ENCODE measurements at regions not wholly inside any gene's neighbourhood (a gene's known extent, or its start where the extent isn't known, plus 50 kb on each side); places are given as distances from the start of the nearest gene placed in this dataset.

- TF ChIP-seq ZNF462 (CRISPR knock-in tag; IDR thresholded peaks at IDR 0.05), result no peak
These were observed 226.0 kb downstream of the KCNJ3 start (continued) for GRCh38 chr2:154924531-154924930.

GRCh38 chr2:154914561-154914960 lies 216.1 kb downstream of the KCNJ3 start:
- Histone ChIP-seq H3K36me3 (ENCODE audit: insufficient read depth) (no peaks in the 10 kb centered on the region), H3K27me3 (ENCODE audit: insufficient read depth) (no peaks in the 10 kb centered on the region), H2AFZ (peak overlapping the region; percentile 11), H3K79me2 (replicated peaks; ENCODE audit: insufficient read depth) (no peaks in the 10 kb centered on the region), H3F3A (replicated peaks; ENCODE audit: low read depth) (no peaks in the 10 kb centered on the region), H4K20me1 (replicated peaks; ENCODE audit: insufficient read depth) (no peaks in the 10 kb centered on the region), H3K4me2 (no peak overlapping the region), H3K27ac (ENCODE audit: low read depth) (no peak overlapping the region), H3K4me1 (ENCODE audit: insufficient read depth) (peaks cover 6% of the 10 kb centered on the region; the same call in 1 of the 2 replicates), H3K4me3 (no peak overlapping the region), H3K9me2 (ENCODE audit: insufficient read depth) (no peaks in the 10 kb centered on the region)
- H3K9me3 Mint-ChIP-seq, result no peaks in the 10 kb centered on the region
- H3K4me3 Mint-ChIP-seq, result no peak overlapping the region
- DNase-seq (ENCODE audit: low spot score), result no peak
- H3K4me1 Mint-ChIP-seq, result peaks cover 15% of the 10 kb centered on the region
- no peaks in the 10 kb centered on the region for H3K27me3 Mint-ChIP-seq (ENCODE audit: insufficient read depth, low read depth, poor library complexity)
- no peak for TF ChIP-seq JUNB (IDR thresholded peaks at IDR 0.05; ENCODE audit: unreplicated experiment)
- TF ChIP-seq EZH2 (IDR thresholded peaks at IDR 0.05; ENCODE audit: low read depth, unreplicated experiment), result no peak
- ATAC-seq, result no peak
- H3K27ac Mint-ChIP-seq, result no peak overlapping the region; the same call in 1 of the 2 replicates
- no peaks in the 10 kb centered on the region for H3K36me3 Mint-ChIP-seq (ENCODE audit: low read depth)

- ATAC-seq (no peak; the same call in 2 of the 3 replicates), DNase-seq (ENCODE audit: low spot score) (peak; percentile 8)
- no peak overlapping the region for H2AFZ ChIP-seq
- H3K27ac ChIP-seq (ENCODE audit: low read depth), result no peak overlapping the region
- H4K20me1 ChIP-seq (replicated peaks; ENCODE audit: insufficient read depth), result no peaks in the 10 kb centered on the region
- Mint-ChIP-seq H3K27me3 (ENCODE audit: insufficient read depth, low read depth, poor library complexity) (peaks cover 4% of the 10 kb centered on the region), H3K27ac (no peak overlapping the region), H3K4me3 (no peak overlapping the region), H3K4me1 (peaks cover 15% of the 10 kb centered on the region), H3K9me3 (no peaks in the 10 kb centered on the region; the same call in 2 of the 3 replicates), H3K36me3 (ENCODE audit: low read depth) (no peaks in the 10 kb centered on the region)
- H3F3A ChIP-seq (replicated peaks; ENCODE audit: low read depth), result no peaks in the 10 kb centered on the region
- H3K79me2 ChIP-seq (replicated peaks; ENCODE audit: insufficient read depth), result no peaks in the 10 kb centered on the region
- no peak overlapping the region for H3K4me3 ChIP-seq
- H3K4me2 ChIP-seq, result no peak overlapping the region
- no peaks in the 10 kb centered on the region for H3K9me2 ChIP-seq (ENCODE audit: insufficient read depth)
- H3K27me3 ChIP-seq (ENCODE audit: insufficient read depth), result no peaks in the 10 kb centered on the region
- no peaks in the 10 kb centered on the region for H3K36me3 ChIP-seq (ENCODE audit: insufficient read depth)
- peaks cover 6% of the 10 kb centered on the region; the same call in 1 of the 2 replicates for H3K4me1 ChIP-seq (ENCODE audit: insufficient read depth)
- no peak for TF ChIP-seq REST (IDR thresholded peaks at IDR 0.05; ENCODE audit: unreplicated experiment)
- no peak for TF ChIP-seq CTCF (conservative IDR thresholded peaks at IDR 0.05; ENCODE audit: low read depth in 2 of 2)
- no peak for TF ChIP-seq JUNB (IDR thresholded peaks at IDR 0.05; ENCODE audit: unreplicated experiment)
- TF ChIP-seq ZNF114 (CRISPR knock-in tag; IDR thresholded peaks at IDR 0.05), result no peak
- no peak for TF ChIP-seq CREB1 (CRISPR knock-in tag; IDR thresholded peaks at IDR 0.05; ENCODE audit: low read depth)
- TF ChIP-seq NANOG (IDR thresholded peaks at IDR 0.05; ENCODE audit: borderline replicate concordance), result no peak
These were observed 213.7 kb downstream of the KCNJ3 start for GRCh38 chr2:154912215-154912614.

All from GM23338 (cell line).